Spleen (tissue), 7 donors: ENCODE measurements at regions not wholly inside any gene's neighbourhood (a gene's known extent, or its start where the extent isn't known, plus 50 kb on each side); places are given as distances from the start of the nearest gene placed in this dataset.

ENCODE experiments used
- POLR2AphosphoS5 ChIP-seq, 3 donors: sonication (generic); formaldehyde crosslinking; IDR thresholded peaks; one replicate each; pipeline ENCODE4 v1.5.1; 2017; ENCODE audit warnings: antibody characterized with exemption in 3 of 3
- TF ChIP-seq, protein P1 (sequence below), 11 experiments: fragments of 200-600 bp in 7 of 11; fragments of 450-650 bp in 4 of 11; sonication (generic) in 4 of 11; IDR thresholded peaks in 8 of 11; conservative IDR thresholded peaks in 3 of 11; 1 replicate in 7 of 11; 2 replicates in 4 of 11; pipeline versions ENCODE4 v1.4.0 to v1.8.0; 2016 to 2021; ENCODE audit warnings: antibody characterized with exemption in 11 of 11, inconsistent platforms in 4 of 11, mild to moderate bottlenecking in 1 of 11
- donor health status: DM: no; HTN: no; CAD: no; lungs with moderate emphysema.
- donor health status: DM: no; HTN: no; CAD: no.
- donor health status: DM: no; HTN: no; CAD: no.

DNA sequence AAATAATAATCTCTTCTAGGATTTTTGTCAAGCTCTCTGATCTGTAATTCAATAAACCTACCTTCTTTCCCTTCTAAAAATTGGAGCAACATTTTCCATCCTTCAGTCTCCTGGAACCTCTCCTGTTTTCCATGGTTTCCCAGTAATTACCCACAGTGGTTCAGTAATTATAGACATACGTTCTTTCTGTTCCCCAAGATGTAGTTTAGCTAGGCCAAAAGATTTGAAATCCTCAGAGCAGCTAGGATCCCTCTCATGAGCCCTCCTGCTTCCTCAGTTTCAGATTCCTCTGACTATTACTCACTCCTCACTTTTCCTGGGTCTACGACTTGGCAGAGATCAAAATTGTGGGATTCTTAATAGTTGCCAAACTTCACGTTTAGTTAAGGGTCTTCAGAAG lies 76.9 kb upstream of the IGSF10 start:
- no peak for TF ChIP-seq POLR2AphosphoS5 (IDR thresholded peaks at IDR 0.05)
- TF ChIP-seq, protein P1, sequence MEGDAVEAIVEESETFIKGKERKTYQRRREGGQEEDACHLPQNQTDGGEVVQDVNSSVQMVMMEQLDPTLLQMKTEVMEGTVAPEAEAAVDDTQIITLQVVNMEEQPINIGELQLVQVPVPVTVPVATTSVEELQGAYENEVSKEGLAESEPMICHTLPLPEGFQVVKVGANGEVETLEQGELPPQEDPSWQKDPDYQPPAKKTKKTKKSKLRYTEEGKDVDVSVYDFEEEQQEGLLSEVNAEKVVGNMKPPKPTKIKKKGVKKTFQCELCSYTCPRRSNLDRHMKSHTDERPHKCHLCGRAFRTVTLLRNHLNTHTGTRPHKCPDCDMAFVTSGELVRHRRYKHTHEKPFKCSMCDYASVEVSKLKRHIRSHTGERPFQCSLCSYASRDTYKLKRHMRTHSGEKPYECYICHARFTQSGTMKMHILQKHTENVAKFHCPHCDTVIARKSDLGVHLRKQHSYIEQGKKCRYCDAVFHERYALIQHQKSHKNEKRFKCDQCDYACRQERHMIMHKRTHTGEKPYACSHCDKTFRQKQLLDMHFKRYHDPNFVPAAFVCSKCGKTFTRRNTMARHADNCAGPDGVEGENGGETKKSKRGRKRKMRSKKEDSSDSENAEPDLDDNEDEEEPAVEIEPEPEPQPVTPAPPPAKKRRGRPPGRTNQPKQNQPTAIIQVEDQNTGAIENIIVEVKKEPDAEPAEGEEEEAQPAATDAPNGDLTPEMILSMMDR (IDR thresholded peaks at IDR 0.05 in 8 of 11, conservative IDR thresholded peaks at IDR 0.05 in 3 of 11): no peak
